GM12874 (cell line): ENCODE measurements at regions not wholly inside any gene's neighbourhood (a gene's known extent, or its start where the extent isn't known, plus 50 kb on each side); places are given as distances from the start of the nearest gene placed in this dataset.

Source experiments
- TF ChIP-seq, protein P1 (sequence below): IDR thresholded peaks from 2 replicates; pipeline ENCODE4 v1.5.1; 2011; ENCODE audit warnings: low read depth, mild to moderate bottlenecking, control low read depth, low read length, moderate library complexity; ENCODE audit not compliant: insufficient read depth

DNA sequence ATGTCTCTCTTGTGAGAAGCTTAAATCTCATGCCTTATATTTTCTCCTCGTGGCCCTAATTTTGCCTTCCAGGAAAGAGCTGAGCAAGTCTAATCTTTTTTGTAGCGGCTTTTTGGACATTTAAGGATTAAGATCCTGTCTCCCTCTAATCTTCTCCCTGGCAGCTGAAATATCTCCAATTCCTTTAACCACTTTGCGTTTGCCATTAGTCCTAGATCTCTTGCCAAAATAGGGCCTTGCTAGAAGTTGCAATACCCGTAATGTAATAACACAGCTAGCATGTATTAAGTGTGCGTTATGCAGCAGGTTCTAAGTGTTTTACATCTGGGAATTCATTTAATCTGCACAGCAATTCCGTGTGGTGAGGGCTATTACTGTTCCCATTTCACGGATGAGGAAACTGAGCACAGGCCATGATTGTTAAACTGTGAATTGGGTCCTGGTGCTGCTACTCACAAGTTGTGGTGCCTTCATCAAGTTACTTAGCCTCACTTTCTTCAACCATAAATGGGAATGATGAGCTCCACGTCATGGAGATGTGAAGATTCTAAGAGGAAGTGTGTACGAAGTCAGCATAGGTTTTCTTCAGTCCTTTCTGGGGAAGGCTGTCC is 198.9 kb upstream of the ASIC2 start:
- TF ChIP-seq, protein P1, sequence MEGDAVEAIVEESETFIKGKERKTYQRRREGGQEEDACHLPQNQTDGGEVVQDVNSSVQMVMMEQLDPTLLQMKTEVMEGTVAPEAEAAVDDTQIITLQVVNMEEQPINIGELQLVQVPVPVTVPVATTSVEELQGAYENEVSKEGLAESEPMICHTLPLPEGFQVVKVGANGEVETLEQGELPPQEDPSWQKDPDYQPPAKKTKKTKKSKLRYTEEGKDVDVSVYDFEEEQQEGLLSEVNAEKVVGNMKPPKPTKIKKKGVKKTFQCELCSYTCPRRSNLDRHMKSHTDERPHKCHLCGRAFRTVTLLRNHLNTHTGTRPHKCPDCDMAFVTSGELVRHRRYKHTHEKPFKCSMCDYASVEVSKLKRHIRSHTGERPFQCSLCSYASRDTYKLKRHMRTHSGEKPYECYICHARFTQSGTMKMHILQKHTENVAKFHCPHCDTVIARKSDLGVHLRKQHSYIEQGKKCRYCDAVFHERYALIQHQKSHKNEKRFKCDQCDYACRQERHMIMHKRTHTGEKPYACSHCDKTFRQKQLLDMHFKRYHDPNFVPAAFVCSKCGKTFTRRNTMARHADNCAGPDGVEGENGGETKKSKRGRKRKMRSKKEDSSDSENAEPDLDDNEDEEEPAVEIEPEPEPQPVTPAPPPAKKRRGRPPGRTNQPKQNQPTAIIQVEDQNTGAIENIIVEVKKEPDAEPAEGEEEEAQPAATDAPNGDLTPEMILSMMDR, result no peak

DNA sequence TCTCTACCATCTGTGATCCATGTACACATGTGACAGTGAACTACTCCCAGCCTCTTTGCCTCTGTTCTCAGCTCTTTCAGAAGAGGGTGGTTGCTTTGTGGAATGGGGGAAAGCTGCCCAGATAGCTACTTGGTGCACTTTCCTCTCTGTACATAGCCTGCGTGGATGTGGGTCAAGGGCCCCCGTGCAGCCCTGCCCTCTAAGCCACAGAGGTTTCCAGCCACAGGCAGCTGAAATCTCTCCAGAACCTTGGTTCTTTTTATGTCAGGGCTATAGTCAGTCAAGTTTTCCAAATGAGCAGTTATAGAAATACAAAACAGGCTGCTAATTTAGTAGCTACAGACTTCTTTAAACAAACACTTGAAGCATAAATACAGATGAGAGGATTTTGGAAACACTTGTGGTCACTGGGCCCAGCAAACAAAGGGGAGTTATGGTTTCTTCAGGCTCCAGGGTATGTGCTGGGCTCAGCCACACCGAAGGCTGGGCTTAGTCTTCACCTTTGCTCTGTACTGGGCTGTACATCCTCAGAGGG is 199.7 kb upstream of the ASIC2 start:
- TF ChIP-seq, protein P1, result no peak

DNA sequence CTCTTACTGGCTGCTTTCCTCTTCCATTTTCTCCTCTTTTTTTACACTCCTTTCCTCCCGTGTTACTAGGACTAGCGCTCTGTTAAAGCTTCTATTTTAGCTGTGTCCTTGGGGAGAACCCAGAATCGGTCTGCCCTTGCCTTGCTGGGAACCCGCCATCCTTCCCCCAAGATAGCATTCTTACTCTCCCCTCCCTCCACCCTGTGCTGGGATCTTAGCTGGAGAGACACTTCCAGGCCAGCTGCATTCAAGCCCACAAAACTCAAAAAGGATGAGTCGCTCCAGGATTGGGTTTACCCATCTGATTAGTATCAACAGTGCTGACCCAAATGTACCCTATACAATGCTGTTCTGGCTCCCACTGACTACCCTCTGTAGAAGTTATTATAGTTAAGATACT is 200.5 kb upstream of the ASIC2 start:
- TF ChIP-seq, protein P1, result no peak

DNA sequence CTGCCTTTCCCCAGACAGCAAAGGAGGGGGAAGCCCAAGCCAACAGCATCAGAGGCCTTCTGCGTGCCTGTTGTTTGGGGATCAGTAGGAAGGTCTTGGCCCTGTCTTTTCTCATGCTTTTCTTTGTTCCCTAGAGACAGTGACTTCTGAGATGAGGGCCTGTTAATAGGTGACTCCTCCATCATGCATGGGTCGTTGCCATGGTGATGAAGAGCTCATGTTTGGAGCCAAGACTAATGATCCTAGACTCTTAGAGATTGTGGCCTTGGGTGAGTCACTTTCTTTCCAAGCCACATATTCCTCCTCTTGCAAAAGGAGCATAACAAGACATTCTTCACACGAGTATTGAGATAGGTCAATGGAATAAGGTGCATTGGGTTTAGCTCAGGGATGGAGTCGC is 201.1 kb upstream of the ASIC2 start:
- TF ChIP-seq, protein P1, result no peak

DNA sequence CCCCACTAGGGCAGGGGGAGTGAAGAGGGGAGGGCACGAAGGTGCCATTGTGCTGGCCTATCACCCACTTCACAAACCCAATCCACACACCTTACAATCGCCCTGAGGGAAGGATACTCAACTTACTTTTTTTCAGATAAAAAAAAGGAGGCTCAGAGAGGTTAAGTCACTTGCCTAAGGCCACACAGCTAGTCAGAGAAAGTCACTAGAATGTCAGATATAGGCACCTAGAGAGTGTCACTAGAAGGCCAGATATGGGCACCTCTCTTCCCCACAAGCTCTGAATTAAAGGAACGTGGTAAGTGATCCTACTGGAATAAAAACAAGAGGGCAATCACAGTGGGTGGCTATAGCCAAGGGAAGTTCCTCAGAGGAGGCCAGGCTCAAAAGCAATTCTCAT is 204.5 kb upstream of the ASIC2 start:
- TF ChIP-seq, protein P1, result no peak

DNA sequence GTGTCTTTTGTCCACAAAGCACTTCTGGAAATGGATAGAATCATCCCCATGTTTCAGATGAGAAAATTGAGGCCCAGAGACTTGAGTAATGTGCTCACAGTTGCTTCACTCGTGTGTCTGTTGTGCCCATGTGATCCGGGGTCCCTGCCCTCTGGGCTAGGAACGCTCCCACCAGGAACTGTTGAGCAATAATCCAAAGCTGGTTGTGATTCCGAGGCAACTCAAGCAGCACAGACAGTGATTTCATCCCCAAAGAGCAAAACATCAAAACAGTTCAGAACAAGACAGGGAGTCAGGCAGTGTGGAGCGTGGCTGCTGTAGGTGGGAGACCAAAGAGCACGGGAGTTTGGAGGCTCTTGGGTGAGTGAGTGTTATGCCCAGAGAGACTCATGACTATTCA is 205.0 kb upstream of the ASIC2 start:
- TF ChIP-seq, protein P1, result no peak

DNA sequence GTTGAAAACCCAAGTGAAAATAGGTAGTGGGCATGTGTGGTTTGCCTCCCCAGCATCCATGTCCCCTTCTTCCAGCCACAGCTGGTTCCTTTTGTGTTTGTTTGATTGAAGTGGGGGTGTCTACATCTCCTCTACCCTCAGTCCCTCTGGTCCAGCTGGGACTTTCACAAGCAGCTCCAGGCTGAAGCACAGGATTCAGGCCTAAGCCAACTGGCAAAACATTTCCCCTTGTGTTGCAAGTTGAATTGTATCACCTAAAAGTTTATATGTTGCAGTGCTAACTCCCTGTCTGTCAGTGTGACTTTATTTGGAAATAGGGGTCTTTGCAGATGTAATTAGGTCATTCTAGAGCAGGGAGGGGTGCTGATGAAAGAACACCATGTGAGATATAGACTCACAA is 205.9 kb upstream of the ASIC2 start:
- TF ChIP-seq, protein P1, result no peak
